HEK293 (cell line): ENCODE measurements at regions not wholly inside any gene's neighbourhood (a gene's known extent, or its start where the extent isn't known, plus 50 kb on each side); places are given as distances from the start of the nearest gene placed in this dataset.

ENCODE experiments used
- YY1 ChIP-seq: fragments of 450-650 bp; formaldehyde crosslinking; IDR thresholded peaks from 2 replicates; pipeline ENCODE4 v1.5.1; 2018; ENCODE audit warnings: missing biosample characterization, missing genetic modification characterization
- ZNF157 ChIP-seq: fragments of 450-650 bp; formaldehyde crosslinking; IDR thresholded peaks from 2 replicates; pipeline ENCODE4 v1.5.1; 2016; ENCODE audit warnings: missing biosample characterization, missing genetic modification characterization
- ZNF221 ChIP-seq: fragments of 450-650 bp; formaldehyde crosslinking; IDR thresholded peaks from 2 replicates; pipeline ENCODE4 v1.5.1; 2017; ENCODE audit warnings: missing biosample characterization, missing genetic modification characterization, borderline replicate concordance
- ZNF24 ChIP-seq: fragments of 450-650 bp; formaldehyde crosslinking; IDR thresholded peaks from 2 replicates; pipeline ENCODE4 v1.5.1; 2016; ENCODE audit warnings: missing biosample characterization, missing genetic modification characterization
- ZNF302 ChIP-seq: fragments of 450-650 bp; formaldehyde crosslinking; IDR thresholded peaks from 2 replicates; pipeline ENCODE4 v1.5.1; 2016; ENCODE audit warnings: missing biosample characterization, missing genetic modification characterization, low read depth
- ZNF510 ChIP-seq: fragments of 450-650 bp; formaldehyde crosslinking; IDR thresholded peaks from 2 replicates; pipeline ENCODE4 v1.5.1; 2018; ENCODE audit warnings: mild to moderate bottlenecking, missing genetic modification characterization, missing biosample characterization; ENCODE audit not compliant: insufficient replicate concordance
- ZNF596 ChIP-seq: fragments of 450-650 bp; IDR thresholded peaks from 2 replicates; pipeline ENCODE4 v1.5.0; 2018; ENCODE audit warnings: missing biosample characterization, mild to moderate bottlenecking, missing genetic modification characterization, moderate library complexity
- ZNF701 ChIP-seq: fragments of 450-650 bp; formaldehyde crosslinking; IDR thresholded peaks from 2 replicates; pipeline ENCODE4 v1.5.1; 2016; ENCODE audit warnings: missing biosample characterization, missing genetic modification characterization
- TF ChIP-seq, protein P1 (sequence below): fragments of 450-650 bp; formaldehyde crosslinking; IDR thresholded peaks from 2 replicates; pipeline ENCODE4 v1.5.1; 2016; ENCODE audit warnings: missing biosample characterization, missing genetic modification characterization
- TF ChIP-seq, protein P2 (sequence below): fragments of 450-650 bp; formaldehyde crosslinking; IDR thresholded peaks from 2 replicates; pipeline ENCODE4 v1.5.1; 2016; ENCODE audit warnings: missing biosample characterization, missing genetic modification characterization
- TF ChIP-seq, protein P3 (sequence below): fragments of 450-650 bp; formaldehyde crosslinking; IDR thresholded peaks from 2 replicates; pipeline ENCODE4 v1.5.1; 2016; ENCODE audit warnings: missing biosample characterization, missing genetic modification characterization

DNA sequence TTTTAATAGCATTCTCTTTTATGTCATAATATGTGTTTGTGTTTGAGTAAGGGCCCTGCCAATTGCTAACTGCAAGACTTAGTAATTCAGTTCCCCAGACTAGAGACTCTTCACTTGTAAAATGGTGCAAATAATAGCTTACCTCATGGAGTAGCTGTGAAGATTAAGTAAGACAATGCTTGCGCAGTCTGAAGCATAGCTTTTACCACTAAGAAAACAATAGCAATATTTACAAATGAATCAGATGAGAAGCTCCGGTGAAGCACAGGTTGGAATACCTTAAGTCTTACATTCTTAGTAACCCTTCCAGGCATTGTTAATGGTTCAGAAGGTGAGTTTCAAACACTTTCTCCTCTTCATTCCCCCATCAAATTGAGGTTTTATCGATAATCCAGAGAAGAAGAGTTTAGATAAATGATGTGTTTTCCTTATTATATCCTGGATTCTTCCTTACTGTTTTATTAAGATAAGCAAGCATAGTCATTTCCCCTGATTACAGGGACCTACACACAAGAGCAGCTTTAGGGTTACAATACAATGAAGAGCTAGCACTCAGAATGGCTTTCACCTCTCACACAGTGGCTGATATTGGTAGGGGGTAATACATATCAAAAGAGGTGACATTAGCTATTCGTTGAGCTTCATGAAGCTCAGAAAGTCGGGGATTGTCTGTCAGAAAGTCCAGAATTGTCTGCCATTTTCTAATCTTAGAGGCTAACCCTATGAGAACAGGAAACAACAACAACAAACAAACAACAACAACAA lies 96.4 kb upstream of the EDIL3 start:
- TF ChIP-seq, protein P1, sequence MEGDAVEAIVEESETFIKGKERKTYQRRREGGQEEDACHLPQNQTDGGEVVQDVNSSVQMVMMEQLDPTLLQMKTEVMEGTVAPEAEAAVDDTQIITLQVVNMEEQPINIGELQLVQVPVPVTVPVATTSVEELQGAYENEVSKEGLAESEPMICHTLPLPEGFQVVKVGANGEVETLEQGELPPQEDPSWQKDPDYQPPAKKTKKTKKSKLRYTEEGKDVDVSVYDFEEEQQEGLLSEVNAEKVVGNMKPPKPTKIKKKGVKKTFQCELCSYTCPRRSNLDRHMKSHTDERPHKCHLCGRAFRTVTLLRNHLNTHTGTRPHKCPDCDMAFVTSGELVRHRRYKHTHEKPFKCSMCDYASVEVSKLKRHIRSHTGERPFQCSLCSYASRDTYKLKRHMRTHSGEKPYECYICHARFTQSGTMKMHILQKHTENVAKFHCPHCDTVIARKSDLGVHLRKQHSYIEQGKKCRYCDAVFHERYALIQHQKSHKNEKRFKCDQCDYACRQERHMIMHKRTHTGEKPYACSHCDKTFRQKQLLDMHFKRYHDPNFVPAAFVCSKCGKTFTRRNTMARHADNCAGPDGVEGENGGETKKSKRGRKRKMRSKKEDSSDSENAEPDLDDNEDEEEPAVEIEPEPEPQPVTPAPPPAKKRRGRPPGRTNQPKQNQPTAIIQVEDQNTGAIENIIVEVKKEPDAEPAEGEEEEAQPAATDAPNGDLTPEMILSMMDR (tag by site-specific recombination) = no peak
- TF ChIP-seq, protein P2, sequence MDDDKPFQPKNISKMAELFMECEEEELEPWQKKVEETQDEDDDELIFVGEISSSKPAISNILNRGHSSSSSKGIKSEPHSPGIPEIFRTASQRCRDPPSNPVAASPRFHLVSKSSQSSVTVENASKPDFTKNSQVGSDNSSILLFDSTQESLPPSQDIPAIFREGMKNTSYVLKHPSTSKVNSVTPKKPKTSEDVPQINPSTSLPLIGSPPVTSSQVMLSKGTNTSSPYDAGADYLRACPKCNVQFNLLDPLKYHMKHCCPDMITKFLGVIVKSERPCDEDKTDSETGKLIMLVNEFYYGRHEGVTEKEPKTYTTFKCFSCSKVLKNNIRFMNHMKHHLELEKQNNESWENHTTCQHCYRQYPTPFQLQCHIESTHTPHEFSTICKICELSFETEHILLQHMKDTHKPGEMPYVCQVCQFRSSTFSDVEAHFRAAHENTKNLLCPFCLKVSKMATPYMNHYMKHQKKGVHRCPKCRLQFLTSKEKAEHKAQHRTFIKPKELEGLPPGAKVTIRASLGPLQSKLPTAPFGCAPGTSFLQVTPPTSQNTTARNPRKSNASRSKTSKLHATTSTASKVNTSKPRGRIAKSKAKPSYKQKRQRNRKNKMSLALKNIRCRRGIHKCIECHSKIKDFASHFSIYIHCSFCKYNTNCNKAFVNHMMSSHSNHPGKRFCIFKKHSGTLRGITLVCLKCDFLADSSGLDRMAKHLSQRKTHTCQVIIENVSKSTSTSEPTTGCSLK (tag by site-specific recombination) = no peak
- TF ChIP-seq ZNF221 (tag by site-specific recombination) (no peak), ZNF302 (no peak), ZNF24 (no peak), ZNF510 (tag by site-specific recombination) (no peak), ZNF596 (tag by site-specific recombination) (no peak), ZNF701 (tag by site-specific recombination) (no peak), ZNF157 (no peak), YY1 (no peak)
- TF ChIP-seq, protein P3, sequence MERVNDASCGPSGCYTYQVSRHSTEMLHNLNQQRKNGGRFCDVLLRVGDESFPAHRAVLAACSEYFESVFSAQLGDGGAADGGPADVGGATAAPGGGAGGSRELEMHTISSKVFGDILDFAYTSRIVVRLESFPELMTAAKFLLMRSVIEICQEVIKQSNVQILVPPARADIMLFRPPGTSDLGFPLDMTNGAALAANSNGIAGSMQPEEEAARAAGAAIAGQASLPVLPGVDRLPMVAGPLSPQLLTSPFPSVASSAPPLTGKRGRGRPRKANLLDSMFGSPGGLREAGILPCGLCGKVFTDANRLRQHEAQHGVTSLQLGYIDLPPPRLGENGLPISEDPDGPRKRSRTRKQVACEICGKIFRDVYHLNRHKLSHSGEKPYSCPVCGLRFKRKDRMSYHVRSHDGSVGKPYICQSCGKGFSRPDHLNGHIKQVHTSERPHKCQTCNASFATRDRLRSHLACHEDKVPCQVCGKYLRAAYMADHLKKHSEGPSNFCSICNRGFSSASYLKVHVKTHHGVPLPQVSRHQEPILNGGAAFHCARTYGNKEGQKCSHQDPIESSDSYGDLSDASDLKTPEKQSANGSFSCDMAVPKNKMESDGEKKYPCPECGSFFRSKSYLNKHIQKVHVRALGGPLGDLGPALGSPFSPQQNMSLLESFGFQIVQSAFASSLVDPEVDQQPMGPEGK = no peak
